PC-9 (cell line): ENCODE measurements at regions not wholly inside any gene's neighbourhood (a gene's known extent, or its start where the extent isn't known, plus 50 kb on each side); places are given as distances from the start of the nearest gene placed in this dataset.

Experiments
- BruUV-seq: library from RNA; stranded (reverse); fragments of 400-500 nt; replicated peaks from 2 replicates; lab custom pipeline; 2021; lab: Mats Ljungman, UMichigan
- CTCF ChIA-PET: fragments of 300-600 bp; sonication (Branson Sonifier 250); formaldehyde crosslinking; loops from one replicate; lab custom pipeline; 2022; ENCODE audit warnings: antibody characterized with exemption; lab: Charles Lee
- POLR2A ChIA-PET: fragments of 300-600 bp; sonication (Branson Sonifier 250); formaldehyde crosslinking; loops from one replicate; lab custom pipeline; 2022; ENCODE audit warnings: antibody characterized with exemption; ENCODE audit not compliant: unreplicated experiment; lab: Charles Lee
- DNase-seq, 2 experiments: peaks; one replicate each; pipeline versions ENCODE4 v3.0.0 to v3.0.0-alpha.2; 2015 to 2022; ENCODE audit warnings: mixed read lengths in 1 of 2
- H2AFZ ChIP-seq: fragments of 200-600 bp; sonication (generic); 2 replicates; pipeline ENCODE4 v1.8.1; 2017; ENCODE audit warnings: antibody characterized with exemption
- H3F3A ChIP-seq: fragments of 200-600 bp; sonication (generic); 2 replicates; pipeline ENCODE4 v1.8.1; 2017; ENCODE audit warnings: antibody characterized with exemption, mild to moderate bottlenecking, low read depth; ENCODE audit not compliant: insufficient read depth
- H3K27ac ChIP-seq: fragments of 200-600 bp; sonication (generic); 2 replicates; pipeline ENCODE4 v1.6.1; 2016; ENCODE audit warnings: mixed run types
- H3K27me3 ChIP-seq: fragments of 200-600 bp; sonication (generic); 2 replicates; pipeline ENCODE4 v1.6.1; 2016; ENCODE audit warnings: low read depth, mixed run types; ENCODE audit not compliant: insufficient read depth
- H3K36me3 ChIP-seq: fragments of 200-600 bp; sonication (generic); 2 replicates; pipeline ENCODE4 v1.6.1; 2016; ENCODE audit warnings: low read depth, mixed run types
- H3K4me1 ChIP-seq: fragments of 200-600 bp; sonication (generic); replicated peaks from 2 replicates; pipeline ENCODE4 v1.6.1; 2016; ENCODE audit warnings: mixed run types; ENCODE audit not compliant: insufficient read depth
- H3K4me2 ChIP-seq: fragments of 200-600 bp; sonication (generic); 2 replicates; pipeline ENCODE4 v1.6.1; 2017; ENCODE audit warnings: mixed run types
- H3K4me3 ChIP-seq: fragments of 200-600 bp; sonication (generic); 2 replicates; pipeline ENCODE4 v1.6.1; 2016; ENCODE audit warnings: mixed run types
- H3K79me2 ChIP-seq: fragments of 200-600 bp; sonication (generic); 2 replicates; pipeline ENCODE4 v1.6.1; 2017; ENCODE audit warnings: low read depth, mixed run types
- H3K9me2 ChIP-seq: fragments of 200-600 bp; sonication (generic); 2 replicates; pipeline ENCODE4 v1.8.1; 2017; ENCODE audit warnings: mild to moderate bottlenecking; ENCODE audit not compliant: insufficient read depth
- H3K9me3 ChIP-seq: fragments of 200-600 bp; sonication (generic); 2 replicates; pipeline ENCODE4 v1.8.1; 2016; ENCODE audit warnings: low read depth; ENCODE audit not compliant: insufficient read depth
- H4K20me1 ChIP-seq: fragments of 200-600 bp; sonication (generic); 2 replicates; pipeline ENCODE4 v1.8.1; 2017; ENCODE audit not compliant: insufficient read depth
- EZH2 ChIP-seq: fragments of 200-600 bp; sonication (generic); IDR thresholded peaks from 2 replicates; pipeline ENCODE4 v1.8.0; 2017; ENCODE audit warnings: antibody characterized with exemption, low read depth
- intact Hi-C: fragments of 100-400 bp; cut with micrococcal nuclease; formaldehyde crosslinking; loops from one replicate; pipeline ENCODE4 v1.10.0; 2022; ENCODE audit not compliant: unreplicated experiment
- TF ChIP-seq, protein P1 (sequence below): fragments of 200-600 bp; sonication (generic); conservative IDR thresholded peaks from 2 replicates; pipeline ENCODE4 v1.6.1; 2017; ENCODE audit warnings: mixed run types, antibody characterized with exemption, mild to moderate bottlenecking, moderate library complexity

DNA sequence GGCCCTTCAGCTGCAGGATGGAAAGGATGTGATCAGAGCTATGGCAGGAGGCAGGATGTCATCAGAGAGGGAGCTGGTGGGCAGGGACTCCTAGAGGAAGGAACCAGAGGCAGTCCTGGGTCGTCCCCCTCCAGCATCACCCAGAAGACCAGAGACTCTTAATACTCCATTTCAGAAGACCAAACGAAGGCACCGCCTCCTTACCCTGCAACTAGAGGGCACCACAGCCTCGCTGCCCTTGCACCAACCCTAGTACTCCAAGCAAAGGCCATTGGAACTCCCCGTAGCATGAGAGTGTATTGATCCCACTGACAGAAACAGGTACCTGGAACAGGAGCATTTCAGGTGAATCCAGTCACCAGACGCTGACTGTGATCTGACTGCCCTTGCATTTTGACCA lies 598.1 kb downstream of the NPHP4 start:
- H3K4me3 ChIP-seq: no peak overlapping the region
- H3K79me2 ChIP-seq: no peaks in the 10 kb centered on the region
- H3K27ac ChIP-seq: no peak overlapping the region
- no peaks in the 10 kb centered on the region for H3K36me3 ChIP-seq
- H2AFZ ChIP-seq: no peak overlapping the region
- intact Hi-C loops: no loop called here
- no TSS peak for BruUV-seq
- no peaks in the 10 kb centered on the region for H3K27me3 ChIP-seq
- TF ChIP-seq, protein P1, sequence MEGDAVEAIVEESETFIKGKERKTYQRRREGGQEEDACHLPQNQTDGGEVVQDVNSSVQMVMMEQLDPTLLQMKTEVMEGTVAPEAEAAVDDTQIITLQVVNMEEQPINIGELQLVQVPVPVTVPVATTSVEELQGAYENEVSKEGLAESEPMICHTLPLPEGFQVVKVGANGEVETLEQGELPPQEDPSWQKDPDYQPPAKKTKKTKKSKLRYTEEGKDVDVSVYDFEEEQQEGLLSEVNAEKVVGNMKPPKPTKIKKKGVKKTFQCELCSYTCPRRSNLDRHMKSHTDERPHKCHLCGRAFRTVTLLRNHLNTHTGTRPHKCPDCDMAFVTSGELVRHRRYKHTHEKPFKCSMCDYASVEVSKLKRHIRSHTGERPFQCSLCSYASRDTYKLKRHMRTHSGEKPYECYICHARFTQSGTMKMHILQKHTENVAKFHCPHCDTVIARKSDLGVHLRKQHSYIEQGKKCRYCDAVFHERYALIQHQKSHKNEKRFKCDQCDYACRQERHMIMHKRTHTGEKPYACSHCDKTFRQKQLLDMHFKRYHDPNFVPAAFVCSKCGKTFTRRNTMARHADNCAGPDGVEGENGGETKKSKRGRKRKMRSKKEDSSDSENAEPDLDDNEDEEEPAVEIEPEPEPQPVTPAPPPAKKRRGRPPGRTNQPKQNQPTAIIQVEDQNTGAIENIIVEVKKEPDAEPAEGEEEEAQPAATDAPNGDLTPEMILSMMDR: 0 out of 2 replicates have a peak, but pooled peaks have one; percentile 32
- TF ChIP-seq EZH2: no peak
- ChIA-PET POLR2A (no interaction called here), CTCF (no interaction called here)
- H3K4me2 ChIP-seq: no peak overlapping the region
- H3K4me1 ChIP-seq: peaks cover 6% of the 10 kb centered on the region; the same call in 1 of the 2 replicates
- H3K9me3 ChIP-seq: no peaks in the 10 kb centered on the region
- no peaks in the 10 kb centered on the region for H4K20me1 ChIP-seq
- DNase-seq: no peak
- H3F3A ChIP-seq: no peaks in the 10 kb centered on the region; the same call in 1 of the 2 replicates
- H3K9me2 ChIP-seq: no peaks in the 10 kb centered on the region

GRCh38 chr1:5393603-5394002 lies 598.6 kb downstream of the NPHP4 start:
- POLR2A ChIA-PET: no interaction called here
- no peak overlapping the region for H3K27ac ChIP-seq
- no peak for DNase-seq
- intact Hi-C loops: no loop called here
- no TSS peak for BruUV-seq
- H3K9me3 ChIP-seq: no peaks in the 10 kb centered on the region
- H3K4me1 ChIP-seq: peaks cover 10% of the 10 kb centered on the region; the same call in 1 of the 2 replicates
- no peaks in the 10 kb centered on the region for H3K9me2 ChIP-seq
- H4K20me1 ChIP-seq: no peaks in the 10 kb centered on the region
- no peaks in the 10 kb centered on the region for H3K36me3 ChIP-seq
- H3F3A ChIP-seq: peaks cover 4% of the 10 kb centered on the region; the same call in 1 of the 2 replicates
- H3K79me2 ChIP-seq: no peaks in the 10 kb centered on the region
- CTCF ChIA-PET: no interaction called here
- TF ChIP-seq, protein P1: no peak
- TF ChIP-seq EZH2: no peak
- H3K4me3 ChIP-seq: no peak overlapping the region
- no peak overlapping the region for H2AFZ ChIP-seq
- no peak overlapping the region for H3K4me2 ChIP-seq
- no peaks in the 10 kb centered on the region for H3K27me3 ChIP-seq

DNA sequence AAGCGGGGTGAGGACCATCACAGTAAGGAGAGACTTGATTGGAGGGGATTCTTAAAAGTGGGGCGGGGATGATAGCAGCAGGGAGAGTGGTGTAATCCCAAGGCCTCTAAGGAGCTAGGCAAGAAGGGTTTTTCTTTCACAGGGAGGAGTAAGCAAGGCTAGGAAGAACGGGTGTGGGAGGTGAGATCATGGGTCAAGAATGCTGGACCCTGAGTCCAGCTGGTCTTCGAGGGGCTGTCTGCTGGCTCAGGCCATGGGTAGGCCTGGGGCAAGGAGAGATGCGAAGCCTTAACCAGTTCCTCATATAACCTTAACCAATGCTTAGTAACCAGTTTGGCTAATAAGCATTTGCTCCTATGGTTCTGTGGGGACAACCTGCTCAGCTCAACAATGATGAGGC lies 599.1 kb downstream of the NPHP4 start:
- POLR2A ChIA-PET: no interaction called here

More for the DNA sequence above, 599.1 kb downstream of the NPHP4 start:
- H3K4me1 ChIP-seq: peaks cover 14% of the 10 kb centered on the region; the same call in 1 of the 2 replicates
- H3K27ac ChIP-seq: no peak overlapping the region
- H3K9me2 ChIP-seq: no peaks in the 10 kb centered on the region
- TF ChIP-seq, protein P1: no peak
- TF ChIP-seq EZH2: no peak
- no peak for DNase-seq
- no peaks in the 10 kb centered on the region for H3K27me3 ChIP-seq
- intact Hi-C loops: no loop called here
- no peaks in the 10 kb centered on the region for H3K9me3 ChIP-seq
- H2AFZ ChIP-seq: no peak overlapping the region
- H3K79me2 ChIP-seq: no peaks in the 10 kb centered on the region
- CTCF ChIA-PET: no interaction called here
- H3K4me3 ChIP-seq: no peak overlapping the region
- no peaks in the 10 kb centered on the region for H3K36me3 ChIP-seq
- H4K20me1 ChIP-seq: no peaks in the 10 kb centered on the region
- peaks cover 4% of the 10 kb centered on the region; the same call in 1 of the 2 replicates for H3F3A ChIP-seq
- no TSS peak for BruUV-seq
- H3K4me2 ChIP-seq: no peak overlapping the region
